Lung (tissue), 11 donors: ENCODE measurements at regions not wholly inside any gene's neighbourhood (a gene's known extent, or its start where the extent isn't known, plus 50 kb on each side); places are given as distances from the start of the nearest gene placed in this dataset.
A peak's percentile ranks its signal among the peaks of the same experiment; 100 is the strongest.

ENCODE experiments used
- ATAC-seq: fragments of 200-7000 bp; cut with Tn5 transposase; one replicate; pipeline ENCODE4 v1.9.1; 2020; ENCODE audit warnings: moderate number of reproducible peaks; ENCODE audit not compliant: insufficient read depth, low FRiP score
- DNase-seq, 3 donors: peaks; one replicate each; pipeline ENCODE4 v3.0.0-alpha.2; 2013 to 2017
- H3K27ac ChIP-seq, 2 donors: one replicate each; pipeline ENCODE4 v1.5.1; 2013; ENCODE audit warnings: mild to moderate bottlenecking in 2 of 2, moderate library complexity in 2 of 2, control low read depth in 1 of 2, inconsistent platforms in 1 of 2, low read depth in 1 of 2, low read length in 1 of 2
- H3K27me3 ChIP-seq, 3 donors: one replicate each; pipeline ENCODE4 v1.5.1; 2013; ENCODE audit warnings: low read length in 2 of 3; ENCODE audit not compliant: control insufficient read depth in 3 of 3, insufficient read depth in 3 of 3
- H3K36me3 ChIP-seq, 4 donors: one replicate each; pipeline ENCODE4 v1.5.1; 2013; ENCODE audit warnings: low read length in 4 of 4, mild to moderate bottlenecking in 1 of 4, moderate library complexity in 1 of 4; ENCODE audit not compliant: control insufficient read depth in 4 of 4, insufficient read depth in 4 of 4
- H3K4me1 ChIP-seq, 5 donors: one replicate each; pipeline ENCODE4 v1.5.1; 2013; ENCODE audit warnings: low read length in 5 of 5, mild to moderate bottlenecking in 2 of 5, moderate library complexity in 1 of 5; ENCODE audit not compliant: control insufficient read depth in 5 of 5, insufficient read depth in 5 of 5
- H3K4me3 ChIP-seq: one replicate; pipeline ENCODE4 v1.5.1; 2013; ENCODE audit warnings: mild to moderate bottlenecking, control low read depth, moderate library complexity
- H3K9ac ChIP-seq, 2 donors: one replicate each; pipeline ENCODE4 v1.5.1; 2013; ENCODE audit warnings: low read length in 2 of 2, control low read depth in 1 of 2; ENCODE audit not compliant: insufficient read depth in 1 of 2
- H3K9me3 ChIP-seq, 4 donors: one replicate each; pipeline ENCODE4 v1.5.1; 2013; ENCODE audit warnings: low read length in 3 of 4, mild to moderate bottlenecking in 1 of 4, moderate library complexity in 1 of 4; ENCODE audit not compliant: control insufficient read depth in 4 of 4, insufficient read depth in 3 of 4
- CTCF ChIP-seq: IDR thresholded peaks from 2 replicates; pipeline ENCODE4 v1.5.1; 2012; ENCODE audit warnings: mild to moderate bottlenecking; ENCODE audit errors: control extremely low read depth, extremely low read depth
- WGBS, 2 donors: extraction: QIAGEN DNeasy Blood & Tissue Kit; methylation state at CpG; one replicate each; pipeline ENCODE4 v1.1.7; 2013; 5-methylcytosine and 5-hydroxymethylcytosine counted together
- donor health status: control.
- donor health status: control.
- donor health status: Bipolar disorder and iron deficiency.
- donor health status: healthy.
- donor health status: DM: yes; HTN: yes; CAD: no.

GRCh38 chr2:7428454-7429204 lies 511.4 kb downstream of the RNF144A start:
- no peak overlapping the region for H3K9ac ChIP-seq
- ATAC-seq (no peak), DNase-seq (no peak)
- no peak overlapping the region for H3K27ac ChIP-seq
- H3K9me3 ChIP-seq = peaks cover 0 to 2% (median 0%) of the 10 kb centered on the region in 4 donors
- WGBS, 2 donors = 77 to 79% methylated on average over 15 of the region's 15 CpGs
- no peaks in the 10 kb centered on the region for H3K36me3 ChIP-seq
- H3K27me3 ChIP-seq = no peaks in the 10 kb centered on the region
- H3K4me3 ChIP-seq = no peak overlapping the region
- TF ChIP-seq CTCF = no peak
- peaks cover 0 to 9% (median 6%) of the 10 kb centered on the region in 5 donors for H3K4me1 ChIP-seq

- H3K27ac ChIP-seq = no peak overlapping the region
- DNase-seq (peak in 1 of 3 donors; percentile 9), ATAC-seq (no peak)
- H3K9me3 ChIP-seq = peaks cover 0 to 5% (median 1%) of the 10 kb centered on the region in 4 donors
- no peaks in the 10 kb centered on the region for H3K36me3 ChIP-seq
- H3K9ac ChIP-seq = no peak overlapping the region
- H3K4me1 ChIP-seq = peaks cover 0 to 9% (median 6%) of the 10 kb centered on the region in 5 donors
- TF ChIP-seq CTCF = no peak
- no peaks in the 10 kb centered on the region for H3K27me3 ChIP-seq
- WGBS, 2 donors = 95 to 97% methylated on average over 4 of the region's 4 CpGs
- H3K4me3 ChIP-seq = no peak overlapping the region
These were observed 512.5 kb downstream of the RNF144A start for GRCh38 chr2:7429733-7430132.

- ATAC-seq (peak; percentile 3), DNase-seq (peak; percentile 35 to 43 (median 35))
- TF ChIP-seq CTCF = no peak
- H3K9ac ChIP-seq = no peak overlapping the region
- H3K27ac ChIP-seq = no peak overlapping the region
- H3K9me3 ChIP-seq = peaks cover 0 to 5% (median 1%) of the 10 kb centered on the region in 4 donors
- 68 to 72% methylated on average over 10 of the region's 10 CpGs for WGBS, 2 donors
- H3K4me1 ChIP-seq = peaks cover 0 to 9% (median 6%) of the 10 kb centered on the region in 5 donors
- H3K27me3 ChIP-seq = no peaks in the 10 kb centered on the region
- H3K4me3 ChIP-seq = no peak overlapping the region
- H3K36me3 ChIP-seq = no peaks in the 10 kb centered on the region
These were observed 513.2 kb downstream of the RNF144A start for GRCh38 chr2:7430421-7430868.
